HepG2 (cell line): ENCODE measurements at regions not wholly inside any gene's neighbourhood (a gene's known extent, or its start where the extent isn't known, plus 50 kb on each side); places are given as distances from the start of the nearest gene placed in this dataset.
A peak's percentile ranks its signal among the peaks of the same experiment; 100 is the strongest.

Experiments used
- DRAP1 ChIP-seq: IDR thresholded peaks from 2 replicates; pipeline ENCODE4 v1.6.1; 2016; ENCODE audit warnings: missing genetic modification reagents, missing compliant biosample characterization
- ETS1 ChIP-seq: sonication (generic); formaldehyde crosslinking; IDR thresholded peaks from 2 replicates; pipeline ENCODE4 v1.4.0; 2020; ENCODE audit warnings: missing genetic modification reagents
- HDAC2 ChIP-seq: sonication (generic); formaldehyde crosslinking; IDR thresholded peaks from 2 replicates; pipeline ENCODE4 v1.4.0; 2020; ENCODE audit warnings: missing genetic modification reagents
- IRF1 ChIP-seq: sonication (generic); formaldehyde crosslinking; IDR thresholded peaks from 2 replicates; pipeline ENCODE4 v1.4.0; 2020; ENCODE audit warnings: low read depth, mild to moderate bottlenecking, missing genetic modification reagents
- MBD4 ChIP-seq: IDR thresholded peaks from 2 replicates; pipeline ENCODE4 v1.6.1; 2012; ENCODE audit warnings: low read length, inconsistent platforms, borderline replicate concordance
- MXI1 ChIP-seq: IDR thresholded peaks from 3 replicates; pipeline ENCODE4 v1.6.1; 2012; ENCODE audit warnings: low read depth, low read length, inconsistent platforms, borderline replicate concordance
- PBX3 ChIP-seq: sonication (generic); formaldehyde crosslinking; IDR thresholded peaks from 2 replicates; pipeline ENCODE4 v1.8.1; 2023; ENCODE audit warnings: missing genetic modification reagents, inconsistent platforms, borderline replicate concordance
- PLRG1 ChIP-seq: fragments of 450-650 bp; conservative IDR thresholded peaks from 2 replicates; pipeline ENCODE4 v1.6.1; 2016
- RFX1 ChIP-seq: fragments of 450-650 bp; IDR thresholded peaks from 2 replicates; pipeline ENCODE4 v1.6.1; 2017
- RXRB ChIP-seq: IDR thresholded peaks from 2 replicates; pipeline ENCODE4 v1.6.1; 2016; ENCODE audit warnings: borderline replicate concordance, missing genetic modification reagents, missing compliant biosample characterization
- SETDB1 ChIP-seq: sonication (generic); formaldehyde crosslinking; IDR thresholded peaks from 2 replicates; pipeline ENCODE4 v1.5.1; 2020; ENCODE audit warnings: missing genetic modification reagents, mild to moderate bottlenecking, borderline replicate concordance
- SMAD1 ChIP-seq: sonication (generic); formaldehyde crosslinking; IDR thresholded peaks from 2 replicates; pipeline ENCODE4 v1.4.0; 2020; ENCODE audit warnings: missing genetic modification reagents, low read depth, mild to moderate bottlenecking, borderline replicate concordance
- SMARCE1 ChIP-seq: fragments of 450-650 bp; IDR thresholded peaks from 2 replicates; pipeline ENCODE4 v1.6.1; 2017; ENCODE audit warnings: borderline replicate concordance
- ZNF207 ChIP-seq: fragments of 450-650 bp; IDR thresholded peaks from 2 replicates; pipeline ENCODE4 v1.6.1; 2016; ENCODE audit warnings: antibody characterized with exemption, borderline replicate concordance
- ZNF292 ChIP-seq: sonication (generic); formaldehyde crosslinking; IDR thresholded peaks from 2 replicates; pipeline ENCODE4 v1.8.1; 2022; ENCODE audit warnings: mild to moderate bottlenecking, low read depth, missing genetic modification reagents, borderline replicate concordance
- ZNF446 ChIP-seq: sonication (generic); formaldehyde crosslinking; IDR thresholded peaks from 2 replicates; pipeline ENCODE4 v1.5.0; 2020; ENCODE audit warnings: mild to moderate bottlenecking, missing genetic modification reagents
- ZNF550 ChIP-seq: sonication (generic); formaldehyde crosslinking; IDR thresholded peaks from 2 replicates; pipeline ENCODE4 v1.4.0; 2020; ENCODE audit warnings: mild to moderate bottlenecking, missing genetic modification reagents, borderline replicate concordance
- ZNF674 ChIP-seq: sonication (generic); formaldehyde crosslinking; IDR thresholded peaks from 2 replicates; pipeline ENCODE4 v1.5.0; 2020; ENCODE audit warnings: low read depth, mild to moderate bottlenecking, missing genetic modification reagents
- TF ChIP-seq, protein P1 (sequence below): sonication (generic); formaldehyde crosslinking; IDR thresholded peaks from 2 replicates; pipeline ENCODE4 v1.4.0; 2020; ENCODE audit warnings: missing genetic modification reagents
- TF ChIP-seq, protein P2 (sequence below): sonication (generic); formaldehyde crosslinking; IDR thresholded peaks from 2 replicates; pipeline ENCODE4 v1.4.0; 2020; ENCODE audit warnings: missing genetic modification reagents

DNA sequence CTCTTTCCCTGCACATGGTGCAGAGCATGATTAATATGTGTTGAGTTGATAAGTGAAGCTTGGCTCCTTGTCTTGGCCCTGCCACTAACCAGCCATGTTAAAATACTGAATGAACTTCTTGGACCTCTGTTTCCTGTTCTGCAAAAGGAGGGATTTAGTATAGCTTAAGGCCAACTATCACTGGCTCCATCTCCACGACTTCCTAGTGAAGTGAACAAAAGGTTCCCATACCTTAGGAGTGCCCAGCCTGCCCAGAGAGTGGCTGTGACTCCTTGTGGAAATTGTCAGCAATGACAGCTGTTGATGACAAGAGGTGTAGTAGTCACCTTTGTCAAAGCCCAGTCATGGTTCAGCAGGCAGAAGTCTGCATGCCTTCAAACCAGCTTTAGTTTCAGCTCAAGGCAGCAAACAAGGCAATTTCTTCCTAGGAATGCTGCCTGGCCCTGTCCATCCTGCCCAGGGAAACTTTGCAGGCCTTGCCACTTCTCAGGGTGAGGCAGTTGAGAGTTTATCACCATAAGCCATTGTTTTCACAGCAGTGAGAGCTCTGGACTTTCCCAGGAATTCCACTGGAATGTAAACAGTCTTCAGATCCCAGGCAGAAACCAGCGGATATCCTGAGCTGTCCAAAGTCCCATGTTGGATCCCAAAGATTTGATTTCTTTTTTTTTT is 169.7 kb upstream of the TNFAIP3 start (continued):
- TF ChIP-seq IRF1 (CRISPR knock-in tag) (no peak), HDAC2 (CRISPR knock-in tag) (peak; percentile 98), ZNF207 (no peak), ZNF446 (no peak), PLRG1 (no peak), MXI1 (no peak), ZNF550 (no peak), MBD4 (no peak), RXRB (CRISPR knock-in tag) (peak; percentile 84), ETS1 (no peak), ZNF674 (no peak), DRAP1 (CRISPR knock-in tag) (peak; percentile 60), PBX3 (CRISPR knock-in tag) (no peak), SMAD1 (peak; percentile 58; the same call in 1 of the 2 replicates), SETDB1 (no peak), RFX1 (no peak), ZNF292 (CRISPR knock-in tag) (peak; percentile 84; the same call in 1 of the 2 replicates), SMARCE1 (no peak)
- TF ChIP-seq, protein P1, sequence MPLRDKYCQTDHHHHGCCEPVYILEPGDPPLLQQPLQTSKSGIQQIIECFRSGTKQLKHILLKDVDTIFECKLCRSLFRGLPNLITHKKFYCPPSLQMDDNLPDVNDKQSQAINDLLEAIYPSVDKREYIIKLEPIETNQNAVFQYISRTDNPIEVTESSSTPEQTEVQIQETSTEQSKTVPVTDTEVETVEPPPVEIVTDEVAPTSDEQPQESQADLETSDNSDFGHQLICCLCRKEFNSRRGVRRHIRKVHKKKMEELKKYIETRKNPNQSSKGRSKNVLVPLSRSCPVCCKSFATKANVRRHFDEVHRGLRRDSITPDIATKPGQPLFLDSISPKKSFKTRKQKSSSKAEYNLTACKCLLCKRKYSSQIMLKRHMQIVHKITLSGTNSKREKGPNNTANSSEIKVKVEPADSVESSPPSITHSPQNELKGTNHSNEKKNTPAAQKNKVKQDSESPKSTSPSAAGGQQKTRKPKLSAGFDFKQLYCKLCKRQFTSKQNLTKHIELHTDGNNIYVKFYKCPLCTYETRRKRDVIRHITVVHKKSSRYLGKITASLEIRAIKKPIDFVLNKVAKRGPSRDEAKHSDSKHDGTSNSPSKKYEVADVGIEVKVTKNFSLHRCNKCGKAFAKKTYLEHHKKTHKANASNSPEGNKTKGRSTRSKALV (CRISPR knock-in tag), result no peak
- TF ChIP-seq, protein P2, sequence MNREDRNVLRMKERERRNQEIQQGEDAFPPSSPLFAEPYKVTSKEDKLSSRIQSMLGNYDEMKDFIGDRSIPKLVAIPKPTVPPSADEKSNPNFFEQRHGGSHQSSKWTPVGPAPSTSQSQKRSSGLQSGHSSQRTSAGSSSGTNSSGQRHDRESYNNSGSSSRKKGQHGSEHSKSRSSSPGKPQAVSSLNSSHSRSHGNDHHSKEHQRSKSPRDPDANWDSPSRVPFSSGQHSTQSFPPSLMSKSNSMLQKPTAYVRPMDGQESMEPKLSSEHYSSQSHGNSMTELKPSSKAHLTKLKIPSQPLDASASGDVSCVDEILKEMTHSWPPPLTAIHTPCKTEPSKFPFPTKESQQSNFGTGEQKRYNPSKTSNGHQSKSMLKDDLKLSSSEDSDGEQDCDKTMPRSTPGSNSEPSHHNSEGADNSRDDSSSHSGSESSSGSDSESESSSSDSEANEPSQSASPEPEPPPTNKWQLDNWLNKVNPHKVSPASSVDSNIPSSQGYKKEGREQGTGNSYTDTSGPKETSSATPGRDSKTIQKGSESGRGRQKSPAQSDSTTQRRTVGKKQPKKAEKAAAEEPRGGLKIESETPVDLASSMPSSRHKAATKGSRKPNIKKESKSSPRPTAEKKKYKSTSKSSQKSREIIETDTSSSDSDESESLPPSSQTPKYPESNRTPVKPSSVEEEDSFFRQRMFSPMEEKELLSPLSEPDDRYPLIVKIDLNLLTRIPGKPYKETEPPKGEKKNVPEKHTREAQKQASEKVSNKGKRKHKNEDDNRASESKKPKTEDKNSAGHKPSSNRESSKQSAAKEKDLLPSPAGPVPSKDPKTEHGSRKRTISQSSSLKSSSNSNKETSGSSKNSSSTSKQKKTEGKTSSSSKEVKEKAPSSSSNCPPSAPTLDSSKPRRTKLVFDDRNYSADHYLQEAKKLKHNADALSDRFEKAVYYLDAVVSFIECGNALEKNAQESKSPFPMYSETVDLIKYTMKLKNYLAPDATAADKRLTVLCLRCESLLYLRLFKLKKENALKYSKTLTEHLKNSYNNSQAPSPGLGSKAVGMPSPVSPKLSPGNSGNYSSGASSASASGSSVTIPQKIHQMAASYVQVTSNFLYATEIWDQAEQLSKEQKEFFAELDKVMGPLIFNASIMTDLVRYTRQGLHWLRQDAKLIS (CRISPR knock-in tag), result no peak
